CD4-positive, alpha-beta T cell treated with Interferon gamma for 1 hour (primary cell): ENCODE measurements at regions not wholly inside any gene's neighbourhood (a gene's known extent, or its start where the extent isn't known, plus 50 kb on each side); places are given as distances from the start of the nearest gene placed in this dataset.

ENCODE experiments used
- DNase-seq: peaks from one replicate; pipeline ENCODE4 v3.0.0-alpha.2; 2020

GRCh38 chr18:78726326-78727056 is 253.1 kb upstream of the SALL3 start:
- DNase-seq: no peak

- DNase-seq: no peak
Observed at GRCh38 chr18:78727057-78727739, 252.4 kb upstream of the SALL3 start.

GRCh38 chr18:78727877-78728783 is 251.5 kb upstream of the SALL3 start:
- DNase-seq: no peak

GRCh38 chr18:78728784-78729467 is 250.7 kb upstream of the SALL3 start:
- DNase-seq: no peak

GRCh38 chr18:78730546-78730945 is 249.1 kb upstream of the SALL3 start:
- DNase-seq: no peak

- DNase-seq: no peak
Observed at GRCh38 chr18:78731016-78731397, 248.6 kb upstream of the SALL3 start.

GRCh38 chr18:78731398-78732032 is 248.1 kb upstream of the SALL3 start:
- DNase-seq: no peak

GRCh38 chr18:78732273-78733210 is 247.1 kb upstream of the SALL3 start:
- DNase-seq: no peak

GRCh38 chr18:78733762-78734613 is 245.6 kb upstream of the SALL3 start:
- no peak for DNase-seq

GRCh38 chr18:78734614-78734945 is 245.0 kb upstream of the SALL3 start:
- no peak for DNase-seq

GRCh38 chr18:78735131-78736014 is 244.2 kb upstream of the SALL3 start:
- no peak for DNase-seq

GRCh38 chr18:78736015-78736690 is 243.5 kb upstream of the SALL3 start:
- no peak for DNase-seq

- no peak for DNase-seq
Observed at GRCh38 chr18:78737006-78737915, 242.4 kb upstream of the SALL3 start.

- DNase-seq: no peak
Observed at GRCh38 chr18:78738076-78738690, 241.4 kb upstream of the SALL3 start.

GRCh38 chr18:78739115-78739514 is 240.5 kb upstream of the SALL3 start:
- DNase-seq: no peak

- no peak for DNase-seq
Observed at GRCh38 chr18:78739882-78740677, 239.5 kb upstream of the SALL3 start.
